ENCODE measurements at regions not wholly inside any gene's neighbourhood (a gene's known extent, or its start where the extent isn't known, plus 50 kb on each side); places are given as distances from the start of the nearest gene placed in this dataset.

- no peak for TF ChIP-seq CTCF (IDR thresholded peaks at IDR 0.05; ENCODE audit: unreplicated experiment in 3 of 3)
- Mint-ChIP-seq H3K27ac (no peak overlapping the region), H3K4me1 (no peaks in the 10 kb centered on the region), H3K27me3 (ENCODE audit: low read depth) (peaks cover 9% of the 10 kb centered on the region), H3K4me3 (no peak overlapping the region), H3K9me3 (peaks cover 23% of the 10 kb centered on the region), H3K36me3 (ENCODE audit: low read depth) (no peaks in the 10 kb centered on the region)
Measured at GRCh38 chr22:47571616-47572015, 809.2 kb downstream of the TBC1D22A start.

- H3K9me3 Mint-ChIP-seq = peaks cover 21% of the 10 kb centered on the region
- TF ChIP-seq CTCF (IDR thresholded peaks at IDR 0.05; ENCODE audit: unreplicated experiment in 3 of 3) = no peak
- H3K4me1 Mint-ChIP-seq = no peaks in the 10 kb centered on the region
- H3K27ac Mint-ChIP-seq = no peak overlapping the region
- peaks cover 9% of the 10 kb centered on the region for H3K27me3 Mint-ChIP-seq (ENCODE audit: low read depth)
- H3K4me3 Mint-ChIP-seq = no peak overlapping the region
- no peaks in the 10 kb centered on the region for H3K36me3 Mint-ChIP-seq (ENCODE audit: low read depth)
Measured at GRCh38 chr22:47570851-47571250, 808.4 kb downstream of the TBC1D22A start.

GRCh38 chr22:47570300-47570685 is 807.8 kb downstream of the TBC1D22A start:
- Mint-ChIP-seq H3K36me3 (ENCODE audit: low read depth) (no peaks in the 10 kb centered on the region), H3K4me1 (no peaks in the 10 kb centered on the region), H3K9me3 (peaks cover 23% of the 10 kb centered on the region), H3K27ac (no peak overlapping the region), H3K27me3 (ENCODE audit: low read depth) (peaks cover 13% of the 10 kb centered on the region), H3K4me3 (no peak overlapping the region)
- no peak for TF ChIP-seq CTCF (IDR thresholded peaks at IDR 0.05; ENCODE audit: unreplicated experiment in 3 of 3)

GRCh38 chr22:47569389-47570299 is 807.2 kb downstream of the TBC1D22A start:
- Mint-ChIP-seq H3K9me3 (peaks cover 28% of the 10 kb centered on the region), H3K36me3 (ENCODE audit: low read depth) (no peaks in the 10 kb centered on the region), H3K4me1 (no peaks in the 10 kb centered on the region), H3K4me3 (no peak overlapping the region), H3K27ac (no peak overlapping the region), H3K27me3 (ENCODE audit: low read depth) (peaks cover 15% of the 10 kb centered on the region)
- no peak for TF ChIP-seq CTCF (IDR thresholded peaks at IDR 0.05; ENCODE audit: unreplicated experiment in 3 of 3)

GRCh38 chr22:47568700-47569099 is 806.2 kb downstream of the TBC1D22A start:
- peaks cover 18% of the 10 kb centered on the region for H3K27me3 Mint-ChIP-seq (ENCODE audit: low read depth)
- no peak for TF ChIP-seq CTCF (IDR thresholded peaks at IDR 0.05; ENCODE audit: unreplicated experiment in 3 of 3)
- H3K36me3 Mint-ChIP-seq (ENCODE audit: low read depth) = no peaks in the 10 kb centered on the region
- H3K4me1 Mint-ChIP-seq = no peaks in the 10 kb centered on the region
- H3K4me3 Mint-ChIP-seq = no peak overlapping the region
- H3K27ac Mint-ChIP-seq = no peak overlapping the region
- peaks cover 25% of the 10 kb centered on the region for H3K9me3 Mint-ChIP-seq

All from nephron (organoid).